ENCODE measurements at regions not wholly inside any gene's neighbourhood (a gene's known extent, or its start where the extent isn't known, plus 50 kb on each side); places are given as distances from the start of the nearest gene placed in this dataset.
"Not testable (repeated sequence)": the region's sequence is repeated elsewhere in the genome, so short reads cannot be mapped to it uniquely, and the experiment has no call there.

GRCh38 chr13:62799038-62799535 lies 1383.4 kb upstream of the PCDH20 start:
- DNase-seq = no peak

GRCh38 chr13:62793850-62794249 lies 1378.2 kb upstream of the PCDH20 start:
- DNase-seq = no peak

GRCh38 chr13:62781866-62782265 lies 1366.2 kb upstream of the PCDH20 start:
- DNase-seq = no peak

- DNase-seq = no peak
These were observed 1363.5 kb upstream of the PCDH20 start for GRCh38 chr13:62779161-62779560.

GRCh38 chr13:62767473-62767872 lies 1351.8 kb upstream of the PCDH20 start:
- no peak for DNase-seq

GRCh38 chr13:62760724-62761123 lies 1345.1 kb upstream of the PCDH20 start:
- no peak for DNase-seq

- DNase-seq = no peak
These were observed 1332.0 kb upstream of the PCDH20 start for GRCh38 chr13:62747629-62748028.

- no peak for DNase-seq
These were observed 1331.5 kb upstream of the PCDH20 start for GRCh38 chr13:62747152-62747551.

- not testable (repeated sequence) for DNase-seq
These were observed 1314.1 kb upstream of the PCDH20 start for GRCh38 chr13:62729746-62730145.

GRCh38 chr13:62721893-62722292 lies 1306.2 kb upstream of the PCDH20 start:
- DNase-seq = no peak

- not testable (repeated sequence) for DNase-seq
These were observed 1296.3 kb upstream of the PCDH20 start for GRCh38 chr13:62711948-62712347.

- no peak for DNase-seq
These were observed 1295.1 kb upstream of the PCDH20 start for GRCh38 chr13:62710787-62711186.

GRCh38 chr13:62706048-62706447 lies 1290.4 kb upstream of the PCDH20 start:
- no peak for DNase-seq

- no peak for DNase-seq
These were observed 1289.2 kb upstream of the PCDH20 start for GRCh38 chr13:62704875-62705274.

GRCh38 chr13:62702502-62702901 lies 1286.9 kb upstream of the PCDH20 start:
- DNase-seq = peak; percentile 27

GRCh38 chr13:62697701-62698100 lies 1282.1 kb upstream of the PCDH20 start:
- DNase-seq = no peak

GRCh38 chr13:62696490-62696889 lies 1280.8 kb upstream of the PCDH20 start:
- DNase-seq = no peak

GRCh38 chr13:62687732-62688131 lies 1272.1 kb upstream of the PCDH20 start:
- DNase-seq = no peak

- peak; percentile 54 for DNase-seq
These were observed 1268.7 kb upstream of the PCDH20 start for GRCh38 chr13:62684359-62684758.

GRCh38 chr13:62682788-62683187 lies 1267.1 kb upstream of the PCDH20 start:
- DNase-seq = no peak

- DNase-seq = no peak
These were observed 1262.4 kb upstream of the PCDH20 start for GRCh38 chr13:62678039-62678438.

GRCh38 chr13:62663767-62664166 lies 1248.1 kb upstream of the PCDH20 start:
- DNase-seq = no peak

- DNase-seq = no peak
These were observed 1243.7 kb upstream of the PCDH20 start for GRCh38 chr13:62659365-62659764.

GRCh38 chr13:62653371-62653770 lies 1237.7 kb upstream of the PCDH20 start:
- no peak for DNase-seq

- DNase-seq = no peak
These were observed 1228.3 kb upstream of the PCDH20 start for GRCh38 chr13:62643799-62644524.
